HG02981 (cell line): ENCODE measurements at regions not wholly inside any gene's neighbourhood (a gene's known extent, or its start where the extent isn't known, plus 50 kb on each side); places are given as distances from the start of the nearest gene placed in this dataset.

Experiments
- ATAC-seq: cut with Tn5 transposase; IDR thresholded peaks from one replicate; pipeline ENCODE4 v1.9.1; 2021; ENCODE audit warnings: mild to moderate bottlenecking, moderate library complexity; ENCODE audit not compliant: unreplicated experiment

GRCh38 chr11:15378941-15379340, 264.2 kb downstream of the INSC start:
- no peak for ATAC-seq

- no peak for ATAC-seq
Observed at GRCh38 chr11:15379483-15379882, 264.8 kb downstream of the INSC start.

DNA sequence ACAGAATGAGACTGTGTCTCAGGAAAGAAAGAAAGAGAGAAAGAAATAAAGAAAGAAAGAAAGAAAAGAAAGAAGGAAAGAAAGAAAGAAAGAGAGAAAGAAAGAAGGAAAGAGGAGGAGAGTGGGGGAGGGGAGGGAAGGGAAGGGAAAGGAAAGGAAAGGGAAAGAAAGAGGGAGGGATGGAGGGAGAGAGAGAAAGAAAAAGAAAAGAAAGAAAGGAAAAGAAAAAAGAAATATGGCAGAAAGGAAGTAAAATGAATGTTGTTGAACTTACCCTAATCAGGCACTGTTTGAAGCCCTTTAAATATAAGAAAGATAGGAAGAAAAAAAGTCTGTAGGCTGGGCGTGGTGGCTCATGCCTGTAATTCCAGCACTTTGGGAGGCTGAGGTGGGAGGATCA, 276.1 kb downstream of the INSC start:
- no peak for ATAC-seq

DNA sequence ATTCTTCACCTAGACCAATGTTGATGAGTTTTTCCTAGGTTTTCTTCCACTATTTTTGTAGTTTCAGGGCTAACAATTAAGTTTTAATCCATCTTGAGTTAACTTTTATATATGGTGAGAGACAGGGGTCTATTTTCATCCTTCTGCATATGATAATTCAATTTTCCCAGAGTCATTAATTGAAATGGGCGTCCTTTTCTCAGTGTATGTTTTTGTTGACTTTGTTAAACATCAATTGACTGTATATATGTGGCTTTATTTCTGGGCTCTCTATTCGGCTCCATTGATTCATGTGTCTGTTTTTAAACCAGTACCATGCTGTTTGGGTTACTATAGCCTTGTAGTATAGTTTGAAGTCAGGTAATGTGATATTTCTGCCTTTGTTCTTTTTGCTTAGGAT, 282.1 kb downstream of the INSC start:
- ATAC-seq: no peak

- ATAC-seq: no peak
Observed at GRCh38 chr11:15406851-15407351, 292.2 kb downstream of the INSC start.

DNA sequence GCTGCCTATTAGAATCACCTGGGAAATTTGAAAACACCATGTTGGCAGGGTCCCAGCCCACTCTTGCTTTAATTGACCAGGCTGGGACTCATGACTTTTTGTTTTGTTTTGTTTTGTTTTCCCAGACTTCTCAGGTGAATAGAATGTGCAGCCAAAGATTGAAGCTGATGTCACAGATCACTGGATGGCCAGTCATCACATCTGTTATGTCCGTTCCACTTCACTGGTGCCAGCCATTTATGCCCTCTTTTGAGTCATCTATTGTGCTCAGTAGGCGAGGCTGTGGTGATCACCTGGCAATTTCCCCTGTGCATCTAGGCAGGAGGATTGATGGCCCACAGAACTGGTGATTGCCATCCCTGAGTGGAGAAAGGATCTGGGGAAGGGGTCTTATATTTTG, 297.3 kb downstream of the INSC start:
- no peak for ATAC-seq

DNA sequence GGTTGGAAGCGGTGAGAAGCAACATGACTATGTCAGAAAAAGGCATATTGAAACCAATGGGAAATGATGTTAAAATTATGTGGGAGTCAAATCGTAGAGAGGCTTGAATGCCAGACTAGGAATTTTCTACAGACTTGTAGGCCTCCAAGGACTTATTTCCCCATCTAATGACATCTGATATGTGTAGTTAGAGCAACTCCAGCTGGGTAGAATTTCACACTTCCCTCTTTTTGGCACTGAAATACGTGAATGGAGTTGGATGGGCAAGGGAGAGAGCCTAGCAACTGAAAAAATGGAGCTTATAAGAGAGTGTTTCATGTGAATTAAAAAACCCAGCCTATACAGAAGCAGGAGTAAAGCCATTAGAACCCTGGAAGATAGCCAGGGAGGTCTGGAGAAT, 304.2 kb downstream of the INSC start:
- no peak for ATAC-seq

- ATAC-seq: no peak
Observed at GRCh38 chr11:15419696-15420095, 305.0 kb downstream of the INSC start.

DNA sequence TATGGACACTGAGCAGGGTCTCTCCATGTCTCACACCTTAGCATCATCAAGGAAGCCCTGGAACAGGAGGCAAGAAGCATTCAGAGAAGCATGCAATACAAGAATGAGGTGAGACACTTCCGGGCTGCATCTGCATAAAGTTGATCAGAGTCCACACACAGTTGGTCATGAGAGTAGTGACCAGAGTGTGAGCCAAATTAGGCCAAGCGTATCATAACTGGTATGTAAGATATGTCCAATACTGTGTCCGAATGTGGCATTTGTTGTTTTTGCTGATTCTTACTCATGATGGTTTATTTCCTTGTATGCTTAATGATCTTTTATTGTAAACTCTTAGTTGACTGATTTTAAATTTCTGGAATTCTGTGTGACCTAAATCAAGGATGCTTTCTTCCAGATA, 315.7 kb downstream of the INSC start:
- no peak for ATAC-seq

- ATAC-seq: no peak
Observed at GRCh38 chr11:15434529-15434928, 319.8 kb downstream of the INSC start.

- no peak for ATAC-seq
Observed at GRCh38 chr11:15446315-15446714, 331.6 kb downstream of the INSC start.

DNA sequence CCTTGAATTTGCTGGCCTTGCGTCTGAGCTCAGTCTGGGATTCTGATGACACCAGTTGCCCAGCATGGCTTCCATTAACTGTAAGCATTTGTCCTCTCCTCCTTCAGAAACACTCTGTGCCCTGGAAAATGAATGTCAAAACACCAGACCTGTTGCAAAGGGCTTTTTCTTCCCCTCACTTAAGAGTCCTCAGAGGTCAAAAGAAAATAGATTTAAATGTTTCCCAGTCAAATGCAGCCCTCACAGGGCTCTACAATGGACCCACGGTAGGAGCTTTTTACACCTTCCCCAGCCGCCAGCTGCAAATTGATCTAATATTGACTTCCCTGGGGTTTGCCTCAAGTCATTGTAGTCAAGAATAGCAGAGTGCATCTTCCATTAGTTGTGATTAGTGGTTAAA, 332.2 kb downstream of the INSC start:
- no peak for ATAC-seq

DNA sequence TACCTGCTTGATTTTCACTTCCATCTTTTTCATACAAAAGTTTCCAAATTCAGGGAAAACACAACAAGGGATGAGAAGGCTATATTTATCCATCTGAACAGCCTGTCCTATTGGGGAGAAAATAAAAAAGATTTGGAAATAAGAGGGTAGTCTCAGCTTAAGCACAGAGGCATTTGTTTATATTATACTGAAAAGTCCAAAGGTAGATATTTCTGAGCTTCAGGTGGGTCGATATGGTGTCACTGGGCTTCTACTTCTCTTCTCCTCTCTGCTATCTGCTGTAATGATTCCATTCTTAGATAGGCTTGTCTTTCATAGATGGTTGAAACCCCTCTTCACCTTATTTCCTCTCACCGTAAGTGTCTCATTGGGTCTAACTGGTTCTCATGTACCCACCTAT, 337.0 kb downstream of the INSC start:
- no peak for ATAC-seq

DNA sequence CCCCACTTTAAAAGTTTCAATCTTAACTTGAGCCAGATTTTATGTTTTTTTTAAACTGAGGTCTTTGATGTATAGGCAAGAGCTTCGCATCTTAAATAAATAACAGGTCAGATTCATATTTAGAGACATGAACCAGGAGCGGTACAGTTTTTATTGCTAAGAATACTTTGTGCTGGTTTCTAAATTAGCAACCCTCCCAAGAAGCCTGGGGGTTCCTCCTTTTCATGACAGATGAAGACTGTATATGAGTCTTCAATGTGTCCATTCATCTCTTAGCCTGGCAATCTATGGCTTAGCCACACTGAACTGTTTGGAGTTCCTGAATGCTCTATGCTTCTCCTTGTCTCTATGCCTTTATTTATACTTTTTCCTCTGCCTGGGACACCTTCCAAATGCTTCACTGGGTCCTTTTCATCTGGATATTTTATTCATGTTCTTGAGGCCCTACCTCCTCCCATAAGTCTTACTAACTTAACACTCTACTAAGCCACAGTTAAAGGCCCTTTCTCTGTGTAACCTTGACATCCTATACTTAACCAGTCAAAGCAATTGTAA, 338.6 kb downstream of the INSC start:
- ATAC-seq: no peak

DNA sequence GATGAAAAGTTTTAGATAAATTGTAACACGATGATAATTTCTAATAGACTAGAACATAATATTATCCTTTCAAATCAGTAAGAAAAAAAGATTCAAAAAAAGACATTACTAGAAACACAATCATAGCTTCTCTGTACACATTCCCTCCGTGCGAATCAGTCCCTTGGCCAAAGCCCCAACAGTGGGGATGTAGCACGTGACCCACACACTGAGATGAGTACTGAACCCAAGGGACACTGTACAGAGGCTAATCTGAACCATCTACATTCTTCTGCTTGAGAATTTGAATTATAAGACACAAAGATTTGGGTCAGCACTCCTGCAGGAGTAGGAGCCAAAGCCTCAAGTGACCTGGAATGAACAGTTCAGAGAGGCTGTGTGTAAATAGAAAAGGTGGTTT, 353.7 kb downstream of the INSC start:
- no peak for ATAC-seq

DNA sequence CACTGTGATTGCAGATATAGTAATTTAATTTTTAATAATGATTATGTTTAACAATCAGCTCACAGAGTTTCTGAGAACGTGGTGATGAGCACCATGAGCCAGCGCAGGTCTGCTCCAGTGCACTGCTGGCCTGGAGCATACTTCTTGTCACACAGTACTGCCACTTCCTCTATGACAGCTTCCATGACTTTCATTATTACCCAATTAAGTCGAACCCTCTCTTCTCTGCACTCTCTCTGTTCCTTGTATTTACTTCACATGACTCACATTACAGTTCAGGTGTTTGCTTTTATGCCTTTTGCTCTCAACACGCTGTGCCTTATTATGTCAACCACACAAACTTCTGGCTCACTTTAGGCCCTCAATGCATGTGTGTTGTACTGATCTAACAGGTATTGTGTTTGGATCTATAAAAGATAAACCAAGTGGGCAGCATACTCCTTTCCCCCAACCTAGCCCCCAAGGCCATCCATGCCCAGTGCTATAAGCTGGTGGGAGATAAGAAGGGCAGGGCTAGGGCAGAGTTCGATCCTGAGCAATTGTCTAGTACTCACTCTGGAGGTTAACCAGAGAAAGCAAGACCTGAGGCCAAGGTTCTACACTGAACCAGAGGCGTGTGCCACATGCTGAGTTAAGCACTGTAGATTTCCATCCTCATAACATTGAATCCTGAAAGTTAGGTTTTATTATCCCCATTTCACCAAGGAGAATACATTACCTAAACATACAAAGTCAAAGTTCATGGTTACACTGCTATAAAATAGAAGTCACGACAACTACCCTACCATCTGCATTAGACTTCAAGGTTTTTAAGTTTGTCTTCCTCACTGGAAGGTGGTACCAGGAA, 356.5 kb downstream of the INSC start:
- peak; percentile 33 for ATAC-seq

DNA sequence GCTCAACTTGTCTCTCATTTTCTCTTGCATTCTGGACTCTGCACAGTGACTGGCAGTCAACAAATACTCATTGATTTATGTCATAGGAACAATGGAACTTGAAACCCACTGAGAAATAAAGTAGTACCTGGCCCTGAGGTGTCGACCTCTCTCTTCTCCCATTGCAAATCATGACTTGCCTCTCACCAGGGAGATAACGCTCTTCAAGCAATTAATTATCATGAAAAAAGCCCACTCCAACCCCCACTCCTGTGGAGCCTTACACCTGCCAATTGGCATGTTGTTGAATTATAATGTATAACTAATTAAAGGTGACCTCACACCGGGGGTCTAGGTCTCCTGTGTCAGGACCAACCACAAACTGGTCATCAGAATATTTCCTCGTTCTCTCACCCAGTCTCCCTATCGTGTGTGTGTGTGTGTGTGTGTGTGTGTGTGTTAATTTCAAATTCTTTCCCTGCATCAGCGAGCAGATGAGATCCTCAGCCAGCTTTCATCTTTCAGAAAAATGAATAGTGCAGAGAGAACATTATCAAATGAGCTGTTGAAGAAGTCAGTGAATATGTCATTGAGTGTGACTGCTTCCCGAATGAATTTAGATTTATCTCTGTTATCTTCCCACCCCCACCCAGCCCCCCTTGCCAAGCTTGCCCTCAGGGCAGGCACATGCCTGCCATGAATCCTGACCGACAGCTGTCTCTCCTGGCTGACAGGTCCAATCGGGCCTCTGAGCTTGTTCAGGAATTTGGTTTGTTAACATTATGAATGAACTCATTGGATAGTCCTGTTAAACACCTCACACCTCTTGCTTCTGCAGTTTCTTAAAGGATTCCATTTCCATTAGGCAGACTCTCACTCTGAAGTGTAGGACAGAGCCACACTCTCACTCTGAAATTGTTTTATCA, 357.4 kb downstream of the INSC start:
- no peak for ATAC-seq

DNA sequence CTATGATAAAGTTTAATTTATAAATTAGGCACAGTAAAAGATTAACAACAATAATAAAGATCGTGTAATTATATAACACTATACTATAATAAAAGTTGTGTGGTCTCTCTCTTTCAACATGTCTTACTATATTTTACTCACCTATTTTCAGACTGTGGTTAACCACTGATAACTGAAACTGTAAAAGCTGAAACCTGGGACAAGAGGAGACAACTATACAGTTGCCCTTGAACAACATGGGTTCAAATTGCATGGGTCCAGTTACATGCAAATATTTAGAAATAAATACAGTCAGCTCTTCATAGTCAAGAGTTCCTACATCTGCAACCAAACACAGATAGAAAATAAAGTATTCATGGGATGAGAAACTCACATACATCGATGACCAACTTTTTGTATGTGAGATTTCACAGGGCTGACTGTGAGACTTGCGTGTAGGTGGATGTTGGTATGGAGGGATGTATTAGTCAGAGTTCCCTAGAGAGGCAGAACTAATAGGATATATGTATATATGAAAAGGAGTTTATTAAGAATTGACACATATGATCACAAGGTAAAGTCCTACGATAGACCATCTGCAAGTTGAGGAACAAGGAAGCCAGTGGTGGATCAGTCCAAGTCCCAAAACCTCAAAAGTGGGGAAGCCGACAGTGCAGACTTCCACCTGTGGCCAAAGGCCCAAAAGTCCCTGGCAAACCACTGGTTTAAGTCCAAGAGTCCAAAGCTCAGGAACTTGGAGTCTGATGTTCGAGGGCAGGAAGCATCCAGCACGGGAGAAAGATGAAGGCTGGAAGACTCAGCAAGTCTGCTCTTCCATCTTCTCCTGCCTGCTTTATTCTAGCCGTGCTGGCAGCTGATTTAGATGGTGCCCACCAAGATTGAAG, 359.5 kb downstream of the INSC start:
- peak; percentile 76 for ATAC-seq

DNA sequence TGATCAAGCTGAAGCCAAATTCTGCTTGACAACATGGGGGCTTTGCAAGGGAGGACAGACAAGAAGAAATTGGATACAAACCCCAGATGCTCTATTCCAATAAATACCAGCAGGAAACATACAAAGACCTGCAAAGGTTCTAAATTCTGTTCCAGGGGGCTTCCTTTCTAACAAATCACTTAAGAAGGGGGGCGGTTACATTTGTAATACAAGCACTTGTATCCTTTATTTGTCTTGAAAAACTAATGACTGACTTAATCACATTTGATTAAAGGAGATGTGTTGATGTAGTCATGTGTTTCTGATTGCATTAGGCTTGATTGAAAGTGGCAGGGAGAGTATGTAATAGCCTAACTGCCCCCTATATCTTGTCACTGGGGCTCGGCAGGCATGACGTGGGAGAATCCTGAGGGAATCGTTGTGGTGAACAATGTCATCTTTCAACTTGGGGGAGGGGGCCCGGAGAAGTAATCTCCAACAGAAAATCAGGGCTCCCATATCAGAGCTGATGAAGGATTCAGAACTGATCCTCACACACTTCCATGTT, 361.7 kb downstream of the INSC start:
- no peak for ATAC-seq

- no peak for ATAC-seq
Observed at GRCh38 chr11:15481871-15482270, 367.1 kb downstream of the INSC start.
